Stomach (tissue), 4 donors: ENCODE measurements at regions not wholly inside any gene's neighbourhood (a gene's known extent, or its start where the extent isn't known, plus 50 kb on each side); places are given as distances from the start of the nearest gene placed in this dataset.

Source experiments
- POLR2A ChIP-seq, 4 donors: fragments of 450-650 bp; IDR thresholded peaks; one replicate each; pipeline ENCODE4 v1.6.1; 2016; ENCODE audit warnings: antibody characterized with exemption in 4 of 4, control low read depth in 2 of 4, mild to moderate bottlenecking in 1 of 4, moderate library complexity in 1 of 4
- POLR2AphosphoS5 ChIP-seq, 3 donors: sonication (generic); formaldehyde crosslinking; IDR thresholded peaks; one replicate each; pipeline ENCODE4 v1.6.1; 2016; ENCODE audit warnings: antibody characterized with exemption in 3 of 3
- TF ChIP-seq, protein P1 (sequence below), 7 experiments: fragments of 450-650 bp in 4 of 7; fragments of 200-600 bp in 3 of 7; sonication (generic) in 3 of 7; IDR thresholded peaks; one replicate each; pipeline ENCODE4 v1.5.1; 2016 to 2019; ENCODE audit warnings: antibody characterized with exemption in 7 of 7, control low read depth in 2 of 7, mild to moderate bottlenecking in 1 of 7

- TF ChIP-seq, protein P1, sequence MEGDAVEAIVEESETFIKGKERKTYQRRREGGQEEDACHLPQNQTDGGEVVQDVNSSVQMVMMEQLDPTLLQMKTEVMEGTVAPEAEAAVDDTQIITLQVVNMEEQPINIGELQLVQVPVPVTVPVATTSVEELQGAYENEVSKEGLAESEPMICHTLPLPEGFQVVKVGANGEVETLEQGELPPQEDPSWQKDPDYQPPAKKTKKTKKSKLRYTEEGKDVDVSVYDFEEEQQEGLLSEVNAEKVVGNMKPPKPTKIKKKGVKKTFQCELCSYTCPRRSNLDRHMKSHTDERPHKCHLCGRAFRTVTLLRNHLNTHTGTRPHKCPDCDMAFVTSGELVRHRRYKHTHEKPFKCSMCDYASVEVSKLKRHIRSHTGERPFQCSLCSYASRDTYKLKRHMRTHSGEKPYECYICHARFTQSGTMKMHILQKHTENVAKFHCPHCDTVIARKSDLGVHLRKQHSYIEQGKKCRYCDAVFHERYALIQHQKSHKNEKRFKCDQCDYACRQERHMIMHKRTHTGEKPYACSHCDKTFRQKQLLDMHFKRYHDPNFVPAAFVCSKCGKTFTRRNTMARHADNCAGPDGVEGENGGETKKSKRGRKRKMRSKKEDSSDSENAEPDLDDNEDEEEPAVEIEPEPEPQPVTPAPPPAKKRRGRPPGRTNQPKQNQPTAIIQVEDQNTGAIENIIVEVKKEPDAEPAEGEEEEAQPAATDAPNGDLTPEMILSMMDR (IDR thresholded peaks at IDR 0.05): no peak
- TF ChIP-seq POLR2A (IDR thresholded peaks at IDR 0.05) (no peak), POLR2AphosphoS5 (IDR thresholded peaks at IDR 0.05) (no peak)
Measured at GRCh38 chr2:105610576-105611332, 134.0 kb upstream of the NCK2 start.
